ENCODE measurements at regions not wholly inside any gene's neighbourhood (a gene's known extent, or its start where the extent isn't known, plus 50 kb on each side); places are given as distances from the start of the nearest gene placed in this dataset.
A peak's percentile ranks its signal among the peaks of the same experiment; 100 is the strongest.

DNA sequence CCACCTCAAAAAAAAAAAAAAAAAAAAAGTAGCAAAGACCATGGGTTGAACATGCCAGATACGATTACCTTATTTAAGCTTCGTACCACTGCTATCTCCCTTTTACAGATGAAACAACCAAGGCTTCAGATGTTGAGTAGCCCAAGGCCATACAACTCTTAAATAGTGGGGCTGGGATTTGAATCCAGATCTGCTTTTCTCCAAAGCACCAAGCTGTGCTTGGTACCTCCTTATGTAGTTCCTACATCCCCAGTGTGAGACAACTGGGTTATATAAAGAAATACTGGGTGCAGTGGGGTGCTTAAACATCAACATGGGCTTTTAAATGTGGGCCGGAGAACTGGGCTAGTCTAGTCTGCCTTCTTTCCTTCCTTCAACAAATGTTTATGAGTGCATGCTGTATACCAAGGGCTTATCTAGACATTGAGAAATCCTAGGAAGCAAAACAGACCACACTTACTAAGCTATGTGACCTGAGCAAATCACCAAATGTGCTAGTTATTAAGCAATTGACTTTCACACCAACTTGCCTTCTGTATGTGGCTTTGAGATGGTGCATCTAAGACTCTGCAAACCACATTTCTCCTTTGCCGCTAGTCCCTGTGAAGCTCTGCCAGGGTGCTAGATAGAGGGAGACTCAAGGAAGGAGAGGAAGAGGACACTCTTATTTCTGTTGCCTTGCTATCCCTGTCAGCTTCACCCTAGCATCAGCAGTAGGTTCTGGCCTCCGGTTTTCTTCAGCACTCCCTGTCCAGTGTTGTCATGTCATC is 201.4 kb upstream of the FOXN2 start:
- Histone ChIP-seq H3K27me3 (ENCODE audit: low read depth) (no peaks in the 10 kb centered on the region), H3K4me3 (no peak overlapping the region), H3K27ac (peak overlapping the region; percentile 18), H3K4me1 (peaks cover 21% of the 10 kb centered on the region), H3K9me3 (no peaks in the 10 kb centered on the region), H3K36me3 (no peaks in the 10 kb centered on the region)
- TF ChIP-seq, protein P1, sequence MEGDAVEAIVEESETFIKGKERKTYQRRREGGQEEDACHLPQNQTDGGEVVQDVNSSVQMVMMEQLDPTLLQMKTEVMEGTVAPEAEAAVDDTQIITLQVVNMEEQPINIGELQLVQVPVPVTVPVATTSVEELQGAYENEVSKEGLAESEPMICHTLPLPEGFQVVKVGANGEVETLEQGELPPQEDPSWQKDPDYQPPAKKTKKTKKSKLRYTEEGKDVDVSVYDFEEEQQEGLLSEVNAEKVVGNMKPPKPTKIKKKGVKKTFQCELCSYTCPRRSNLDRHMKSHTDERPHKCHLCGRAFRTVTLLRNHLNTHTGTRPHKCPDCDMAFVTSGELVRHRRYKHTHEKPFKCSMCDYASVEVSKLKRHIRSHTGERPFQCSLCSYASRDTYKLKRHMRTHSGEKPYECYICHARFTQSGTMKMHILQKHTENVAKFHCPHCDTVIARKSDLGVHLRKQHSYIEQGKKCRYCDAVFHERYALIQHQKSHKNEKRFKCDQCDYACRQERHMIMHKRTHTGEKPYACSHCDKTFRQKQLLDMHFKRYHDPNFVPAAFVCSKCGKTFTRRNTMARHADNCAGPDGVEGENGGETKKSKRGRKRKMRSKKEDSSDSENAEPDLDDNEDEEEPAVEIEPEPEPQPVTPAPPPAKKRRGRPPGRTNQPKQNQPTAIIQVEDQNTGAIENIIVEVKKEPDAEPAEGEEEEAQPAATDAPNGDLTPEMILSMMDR (IDR thresholded peaks at IDR 0.05) = no peak
- DNase-seq (no peak), ATAC-seq (no peak)
- intact Hi-C loops (cut with DNase I) = no loop called here

DNA sequence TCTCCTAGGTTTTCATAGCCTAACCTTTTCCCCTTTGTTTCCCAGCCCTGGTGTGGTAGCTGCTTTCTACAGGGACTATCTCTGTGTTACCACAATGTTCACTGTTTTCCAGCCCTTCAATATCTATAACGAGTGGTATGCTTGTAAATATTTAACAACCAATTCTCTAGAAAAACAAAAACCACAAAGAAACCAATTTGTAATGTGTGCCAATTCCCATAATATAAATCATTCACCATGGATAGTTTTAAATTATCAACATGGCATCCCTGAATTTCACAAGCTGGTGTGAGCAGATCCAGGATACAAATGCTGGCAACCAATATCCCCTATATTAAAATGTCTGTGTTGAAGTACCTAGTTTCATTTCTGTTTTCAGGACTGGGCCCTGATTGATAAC is 200.7 kb upstream of the FOXN2 start:
- Histone ChIP-seq H3K36me3 (no peaks in the 10 kb centered on the region), H3K4me1 (peaks cover 21% of the 10 kb centered on the region), H3K27me3 (ENCODE audit: low read depth) (no peaks in the 10 kb centered on the region), H3K27ac (no peak overlapping the region), H3K9me3 (no peaks in the 10 kb centered on the region), H3K4me3 (no peak overlapping the region)
- intact Hi-C loops (cut with DNase I) = no loop called here
- TF ChIP-seq, protein P1 (IDR thresholded peaks at IDR 0.05) = no peak
- ATAC-seq (no peak), DNase-seq (no peak)

DNA sequence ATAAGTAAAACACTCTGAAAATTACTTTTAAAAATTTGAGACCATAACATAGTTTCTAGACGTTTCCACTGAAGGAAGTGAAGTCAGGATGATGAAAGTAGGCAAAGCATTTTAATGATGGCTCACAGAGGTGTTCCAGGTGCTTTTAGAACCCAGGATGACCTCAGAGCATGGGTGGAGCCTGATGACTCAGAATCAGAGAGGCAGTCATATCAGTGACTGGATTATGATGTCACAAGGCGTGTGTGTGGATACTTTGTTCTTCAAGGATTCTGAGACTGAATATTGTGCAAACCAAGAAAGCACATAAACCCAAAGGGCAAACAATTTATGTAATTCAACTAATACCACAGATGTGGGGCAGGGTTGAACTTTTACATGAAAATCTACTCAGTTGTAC is 200.2 kb upstream of the FOXN2 start:
- no peaks in the 10 kb centered on the region for H3K36me3 ChIP-seq
- H3K27me3 ChIP-seq (ENCODE audit: low read depth) = no peaks in the 10 kb centered on the region
- peaks cover 21% of the 10 kb centered on the region for H3K4me1 ChIP-seq
- no peak for DNase-seq
- no peak overlapping the region for H3K27ac ChIP-seq
- no peak for ATAC-seq
- intact Hi-C loops (cut with DNase I) = no loop called here
- TF ChIP-seq, protein P1 (IDR thresholded peaks at IDR 0.05) = no peak
- no peaks in the 10 kb centered on the region for H3K9me3 ChIP-seq
- H3K4me3 ChIP-seq = no peak overlapping the region

DNA sequence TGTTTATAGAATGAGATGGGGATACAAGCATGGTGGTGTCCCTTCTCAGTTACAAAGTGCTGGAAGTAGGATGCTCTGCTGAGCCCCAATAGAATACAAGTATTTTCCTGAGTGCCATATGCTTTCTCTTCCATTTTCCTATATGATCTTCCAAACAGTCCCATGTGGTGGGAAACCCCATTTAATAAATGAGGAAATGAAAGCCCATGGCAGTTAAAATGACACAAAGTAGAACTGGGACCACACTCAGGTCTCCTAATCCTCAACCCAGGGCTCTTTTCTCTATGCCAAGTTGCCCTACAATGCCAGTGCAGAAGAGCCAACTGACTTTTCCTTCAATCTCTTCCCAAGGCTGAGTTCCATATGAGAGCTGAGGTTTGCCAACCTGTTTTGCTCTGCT is 198.0 kb upstream of the FOXN2 start:
- TF ChIP-seq, protein P1 (IDR thresholded peaks at IDR 0.05) = no peak
- intact Hi-C loops (cut with DNase I) = no loop called here
- no peak for ATAC-seq
- Histone ChIP-seq H3K36me3 (no peaks in the 10 kb centered on the region), H3K27me3 (ENCODE audit: low read depth) (no peaks in the 10 kb centered on the region), H3K4me3 (no peak overlapping the region), H3K9me3 (no peaks in the 10 kb centered on the region), H3K4me1 (peaks cover 16% of the 10 kb centered on the region), H3K27ac (no peak overlapping the region)
- DNase-seq = no peak

DNA sequence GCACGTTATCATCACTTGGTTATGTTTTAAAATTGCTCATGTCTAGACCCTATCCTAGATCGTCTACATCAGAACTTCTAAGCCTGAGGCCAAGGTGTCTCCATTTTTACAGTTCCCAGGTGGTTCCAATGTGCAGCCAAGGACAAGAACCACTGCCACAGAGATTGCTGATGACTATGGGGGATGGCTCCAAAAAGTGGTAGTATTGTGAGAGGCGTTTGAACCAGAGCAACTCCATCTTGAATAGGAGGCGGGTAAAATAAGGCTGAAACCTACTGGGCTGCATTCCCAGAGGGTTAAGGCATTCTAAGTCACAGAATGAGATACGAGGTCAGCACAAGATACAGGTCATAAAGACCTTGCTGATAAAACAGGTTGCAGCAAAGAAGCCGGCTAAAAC is 195.6 kb upstream of the FOXN2 start:
- Histone ChIP-seq H3K4me3 (no peak overlapping the region), H3K4me1 (no peaks in the 10 kb centered on the region), H3K36me3 (no peaks in the 10 kb centered on the region), H3K27ac (no peak overlapping the region), H3K27me3 (ENCODE audit: low read depth) (no peaks in the 10 kb centered on the region), H3K9me3 (no peaks in the 10 kb centered on the region)
- intact Hi-C loops (cut with DNase I) = no loop called here
- no peak for DNase-seq
- ATAC-seq = no peak
- TF ChIP-seq, protein P1 (IDR thresholded peaks at IDR 0.05) = no peak
